ENCODE measurements at regions not wholly inside any gene's neighbourhood (a gene's known extent, or its start where the extent isn't known, plus 50 kb on each side); places are given as distances from the start of the nearest gene placed in this dataset.

- TF ChIP-seq CTCF (conservative IDR thresholded peaks at IDR 0.05) (no peak), EZH2 (IDR thresholded peaks at IDR 0.05; ENCODE audit: low read depth) (no peak)
Measured at GRCh38 chr18:10090668-10091067, 176.9 kb downstream of the VAPA start.
